Right atrium auricular region (tissue), 2 donors: ENCODE measurements at regions not wholly inside any gene's neighbourhood (a gene's known extent, or its start where the extent isn't known, plus 50 kb on each side); places are given as distances from the start of the nearest gene placed in this dataset.

ENCODE experiments used
- DNase-seq: peaks from one replicate; pipeline ENCODE4 v3.0.0-alpha.2; 2019; ENCODE audit warnings: low spot score
- H3K27ac ChIP-seq, 2 donors: fragments of 200-600 bp; sonication (generic); 1 replicate in 1 of 2; 2 replicates in 1 of 2; pipeline ENCODE4 v1.5.1; 2016 to 2019
- H3K27me3 ChIP-seq, 2 donors: fragments of 200-600 bp; sonication (generic); one replicate each; pipeline versions ENCODE4 v1.5.1 to v1.6.0; 2017 to 2019
- H3K36me3 ChIP-seq: fragments of 200-600 bp; sonication (generic); one replicate; pipeline ENCODE4 v1.5.1; 2016
- H3K4me1 ChIP-seq, 2 donors: fragments of 200-600 bp; sonication (generic); one replicate each; pipeline versions ENCODE4 v1.5.1 to v1.6.0; 2017 to 2019
- H3K4me3 ChIP-seq, 2 donors: fragments of 200-600 bp; sonication (generic); 1 replicate in 1 of 2; 2 replicates in 1 of 2; pipeline ENCODE4 v1.5.1; 2017 to 2019; ENCODE audit warnings: mild to moderate bottlenecking in 1 of 2, moderate library complexity in 1 of 2
- H3K9me3 ChIP-seq, 2 donors: fragments of 200-600 bp; sonication (generic); one replicate each; pipeline ENCODE4 v1.5.1; 2019
- CTCF ChIP-seq, 2 donors: fragments of 200-600 bp; sonication (generic); IDR thresholded peaks; one replicate each; pipeline ENCODE4 v1.5.1; 2019; ENCODE audit warnings: antibody characterized with exemption in 2 of 2

- Histone ChIP-seq H3K27ac (no peak overlapping the region), H3K4me3 (no peak overlapping the region), H3K27me3 (no peaks in the 10 kb centered on the region), H3K4me1 (no peaks in the 10 kb centered on the region), H3K9me3 (no peaks in the 10 kb centered on the region), H3K36me3 (no peaks in the 10 kb centered on the region)
- TF ChIP-seq CTCF (IDR thresholded peaks at IDR 0.05), result no peak
- DNase-seq, result no peak
Measured at GRCh38 chr4:148951346-148951745, 509.1 kb upstream of the NR3C2 start.

- DNase-seq, result no peak
- no peaks in the 10 kb centered on the region for H3K36me3 ChIP-seq
Measured at GRCh38 chr4:148946271-148946670, 504.1 kb upstream of the NR3C2 start.

GRCh38 chr4:148944839-148945219 is 502.6 kb upstream of the NR3C2 start:
- Histone ChIP-seq H3K27me3 (no peaks in the 10 kb centered on the region), H3K36me3 (no peaks in the 10 kb centered on the region), H3K27ac (no peak overlapping the region), H3K4me3 (no peak overlapping the region), H3K9me3 (no peaks in the 10 kb centered on the region), H3K4me1 (no peaks in the 10 kb centered on the region)
- DNase-seq, result no peak
- no peak for TF ChIP-seq CTCF (IDR thresholded peaks at IDR 0.05)

More at GRCh38 chr4:148946271-148946670, 504.1 kb upstream of the NR3C2 start:
- Histone ChIP-seq H3K9me3 (no peaks in the 10 kb centered on the region), H3K27me3 (no peaks in the 10 kb centered on the region), H3K27ac (no peak overlapping the region), H3K4me1 (no peaks in the 10 kb centered on the region), H3K4me3 (no peak overlapping the region)
- no peak for TF ChIP-seq CTCF (IDR thresholded peaks at IDR 0.05)

- H3K27ac ChIP-seq, result no peak overlapping the region
- H3K9me3 ChIP-seq, result no peaks in the 10 kb centered on the region
- no peak for TF ChIP-seq CTCF (IDR thresholded peaks at IDR 0.05)
- no peak overlapping the region for H3K4me3 ChIP-seq
- no peak for DNase-seq
- H3K36me3 ChIP-seq, result no peaks in the 10 kb centered on the region
- no peaks in the 10 kb centered on the region for H3K27me3 ChIP-seq
- no peaks in the 10 kb centered on the region for H3K4me1 ChIP-seq
Measured at GRCh38 chr4:148944136-148944838, 502.1 kb upstream of the NR3C2 start.

GRCh38 chr4:148934926-148935578 is 492.8 kb upstream of the NR3C2 start:
- no peak for DNase-seq
- Histone ChIP-seq H3K36me3 (no peaks in the 10 kb centered on the region), H3K4me3 (no peak overlapping the region), H3K4me1 (no peaks in the 10 kb centered on the region), H3K27ac (no peak overlapping the region), H3K27me3 (no peaks in the 10 kb centered on the region), H3K9me3 (no peaks in the 10 kb centered on the region)
- TF ChIP-seq CTCF (IDR thresholded peaks at IDR 0.05), result no peak
